GM10248 (cell line): ENCODE measurements at regions not wholly inside any gene's neighbourhood (a gene's known extent, or its start where the extent isn't known, plus 50 kb on each side); places are given as distances from the start of the nearest gene placed in this dataset.

Experiments used
- CTCF ChIA-PET: fragments of 300-600 bp; sonication (Branson Sonifier 250); formaldehyde crosslinking; extraction: SDS; loops from one replicate; lab custom pipeline; 2021; ENCODE audit warnings: antibody characterized with exemption; lab: Yijun Ruan, JAX
- POLR2A ChIA-PET: fragments of 350-650 bp; sonication (Branson Sonifier 250); formaldehyde crosslinking; extraction: SDS; loops from one replicate; lab custom pipeline; 2020; ENCODE audit warnings: antibody characterized with exemption; lab: Yijun Ruan, JAX
- DNase-seq: peaks from one replicate; pipeline ENCODE4 v3.0.0; 2012; ENCODE audit errors: extremely low spot score
- TF ChIP-seq, protein P1 (sequence below): IDR thresholded peaks from 2 replicates; pipeline ENCODE4 v1.5.1; 2012; ENCODE audit warnings: mild to moderate bottlenecking, low read depth; ENCODE audit errors: extremely low read depth, missing control alignments, control extremely low read depth

DNA sequence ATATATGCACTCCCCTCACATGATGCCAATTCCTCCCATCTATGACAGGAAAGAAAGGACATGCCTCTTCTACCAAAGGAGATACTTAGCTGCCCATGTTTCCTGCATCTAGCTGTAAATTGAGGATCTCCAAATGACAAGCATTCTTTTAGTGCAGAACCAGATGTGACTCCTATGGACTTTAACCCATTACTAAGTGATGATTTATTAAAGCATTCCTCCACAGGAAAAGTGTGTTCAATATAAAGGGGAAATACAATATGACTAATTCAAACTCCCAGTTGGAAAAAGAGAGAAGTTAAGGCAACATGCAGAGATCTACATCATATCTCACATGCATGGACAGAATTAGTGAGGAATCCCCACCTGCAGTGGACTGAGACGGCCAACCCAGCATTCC lies 221.3 kb downstream of the FAM76B start:
- TF ChIP-seq, protein P1, sequence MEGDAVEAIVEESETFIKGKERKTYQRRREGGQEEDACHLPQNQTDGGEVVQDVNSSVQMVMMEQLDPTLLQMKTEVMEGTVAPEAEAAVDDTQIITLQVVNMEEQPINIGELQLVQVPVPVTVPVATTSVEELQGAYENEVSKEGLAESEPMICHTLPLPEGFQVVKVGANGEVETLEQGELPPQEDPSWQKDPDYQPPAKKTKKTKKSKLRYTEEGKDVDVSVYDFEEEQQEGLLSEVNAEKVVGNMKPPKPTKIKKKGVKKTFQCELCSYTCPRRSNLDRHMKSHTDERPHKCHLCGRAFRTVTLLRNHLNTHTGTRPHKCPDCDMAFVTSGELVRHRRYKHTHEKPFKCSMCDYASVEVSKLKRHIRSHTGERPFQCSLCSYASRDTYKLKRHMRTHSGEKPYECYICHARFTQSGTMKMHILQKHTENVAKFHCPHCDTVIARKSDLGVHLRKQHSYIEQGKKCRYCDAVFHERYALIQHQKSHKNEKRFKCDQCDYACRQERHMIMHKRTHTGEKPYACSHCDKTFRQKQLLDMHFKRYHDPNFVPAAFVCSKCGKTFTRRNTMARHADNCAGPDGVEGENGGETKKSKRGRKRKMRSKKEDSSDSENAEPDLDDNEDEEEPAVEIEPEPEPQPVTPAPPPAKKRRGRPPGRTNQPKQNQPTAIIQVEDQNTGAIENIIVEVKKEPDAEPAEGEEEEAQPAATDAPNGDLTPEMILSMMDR: no peak
- POLR2A ChIA-PET: no interaction called here
- CTCF ChIA-PET: interaction anchor here (1.1 kb wide), 2 partner anchors 10 to 15 kb away, joined by 3 to 4 read pairs; no protein-coding TSS in a partner anchor
- no peak for DNase-seq

DNA sequence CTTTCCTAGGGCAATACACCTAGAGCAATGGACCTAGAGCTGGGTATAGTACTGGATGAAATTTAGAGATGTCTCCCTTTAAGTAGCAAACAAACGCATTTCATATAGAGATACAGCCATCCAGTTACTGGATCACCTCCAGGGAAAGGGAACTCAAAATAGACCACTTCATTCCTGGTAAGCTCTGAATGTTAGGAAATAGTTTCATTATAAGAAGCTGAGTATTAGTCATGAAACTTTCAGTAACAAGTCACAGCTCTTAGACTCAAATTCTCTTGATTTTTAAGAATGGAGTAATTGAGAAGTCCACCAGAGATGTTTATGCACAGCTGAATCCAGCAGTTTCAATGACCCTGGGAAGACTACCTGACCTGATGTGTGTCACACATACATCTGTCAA lies 221.9 kb downstream of the FAM76B start:
- ChIA-PET CTCF (interaction anchor here (1.1 kb wide), 2 partner anchors 9 to 16 kb away, joined by 3 to 4 read pairs; no protein-coding TSS in a partner anchor), POLR2A (no interaction called here)
- no peak for DNase-seq
- TF ChIP-seq, protein P1: no peak

DNA sequence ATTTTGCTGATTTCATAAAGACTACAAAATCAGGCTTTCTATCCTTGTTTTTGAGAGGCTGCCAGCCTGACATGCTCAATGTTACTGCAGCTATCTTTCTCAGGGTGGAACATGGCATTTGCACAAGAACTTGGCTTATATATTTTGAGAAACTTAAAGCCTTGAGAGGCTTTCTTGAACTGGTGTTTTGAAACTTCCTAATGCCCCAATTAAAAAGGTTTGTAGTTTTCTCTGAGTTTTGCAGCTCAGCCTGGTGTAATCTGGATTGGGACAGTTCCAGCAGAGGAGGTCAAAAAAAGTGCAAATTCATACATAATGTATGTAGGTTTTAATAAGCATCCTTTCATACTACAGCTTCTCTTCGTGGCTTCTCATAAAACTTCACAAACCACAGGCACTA lies 223.4 kb downstream of the FAM76B start:
- no peak for DNase-seq
- TF ChIP-seq, protein P1: no peak
- POLR2A ChIA-PET: no interaction called here
- CTCF ChIA-PET: interaction anchor here (1.3 kb wide), 1 partner anchor 22 kb away, joined by 3 read pairs; no protein-coding TSS in a partner anchor

DNA sequence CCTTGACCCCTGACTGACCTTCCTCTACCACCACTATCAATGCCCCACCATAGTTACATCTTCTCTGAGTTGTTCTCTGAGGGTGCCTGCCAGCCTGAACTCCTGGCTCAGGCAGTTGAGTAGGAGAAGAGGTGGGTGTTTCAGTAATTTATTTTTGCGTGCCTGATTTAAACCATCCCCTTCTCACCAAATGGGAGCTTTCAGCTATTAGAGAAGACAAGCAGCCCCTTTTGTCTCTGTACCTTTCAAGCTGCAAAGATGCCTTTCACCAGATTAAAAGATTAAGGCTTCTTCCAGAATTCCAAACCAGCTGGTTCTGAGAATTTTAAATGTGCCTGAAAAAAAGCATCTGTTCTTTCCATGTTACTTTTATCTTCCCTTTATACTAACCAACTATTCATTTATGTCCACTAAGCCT lies 223.8 kb downstream of the FAM76B start:
- CTCF ChIA-PET: interaction anchor here (1.3 kb wide), 1 partner anchor 23 kb away, joined by 3 read pairs; no protein-coding TSS in a partner anchor
- POLR2A ChIA-PET: no interaction called here
- TF ChIP-seq, protein P1: no peak
- no peak for DNase-seq

DNA sequence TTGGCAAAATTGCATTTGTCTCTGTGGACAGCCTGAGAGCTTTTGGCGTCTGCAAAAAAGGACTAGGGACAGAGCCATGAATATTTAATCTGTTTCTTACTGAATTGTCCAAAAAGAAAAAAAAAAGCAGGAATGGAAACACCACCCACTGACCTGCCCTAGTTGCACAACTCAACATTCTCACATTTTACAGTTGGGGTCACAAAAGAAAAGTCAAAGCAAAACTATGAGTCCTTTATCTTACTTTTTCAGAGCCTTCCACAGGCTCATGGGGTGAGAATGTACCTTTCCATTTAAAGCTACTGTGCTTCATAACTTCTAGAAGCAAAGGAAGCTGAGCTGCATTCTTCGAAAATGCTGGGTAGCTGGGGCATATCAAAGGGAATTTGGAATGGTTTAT lies 225.7 kb downstream of the FAM76B start:
- ChIA-PET CTCF (interaction anchor here (0.7 to 1.9 kb wide), 3 partner anchors 13 to 130 kb away, joined by 3 to 5 read pairs (median 3); no protein-coding TSS in a partner anchor), POLR2A (no interaction called here)
- no peak for DNase-seq
- TF ChIP-seq, protein P1: no peak

DNA sequence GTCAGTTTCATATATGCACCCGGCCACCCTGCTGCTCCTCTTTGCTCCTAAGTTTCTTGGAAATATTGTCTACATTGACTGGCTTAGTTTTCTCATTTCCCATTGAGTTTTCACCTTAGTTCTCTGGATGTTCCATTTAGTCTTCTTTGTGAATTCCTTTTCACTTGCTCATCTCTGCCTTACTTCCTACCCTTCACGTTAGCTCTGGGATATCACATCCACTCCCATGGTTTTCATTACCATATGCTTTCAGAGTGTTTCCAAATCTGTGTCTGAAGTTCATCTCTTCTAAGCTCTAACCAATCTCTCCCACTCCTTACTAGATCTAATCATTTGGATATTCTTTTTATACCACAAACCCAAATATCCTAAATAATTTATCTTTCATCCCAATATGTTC lies 226.4 kb downstream of the FAM76B start:
- TF ChIP-seq, protein P1: no peak
- ChIA-PET POLR2A (no interaction called here), CTCF (interaction anchor here (0.7 to 1.9 kb wide), 5 partner anchors 8 to 142 kb away, joined by 3 to 8 read pairs (median 3); no protein-coding TSS in a partner anchor)
- no peak for DNase-seq
